HS-5 (cell line): ENCODE measurements at regions not wholly inside any gene's neighbourhood (a gene's known extent, or its start where the extent isn't known, plus 50 kb on each side); places are given as distances from the start of the nearest gene placed in this dataset.
"Not testable (repeated sequence)": the region's sequence is repeated elsewhere in the genome, so short reads cannot be mapped to it uniquely, and the experiment has no call there.

Experiments used
- DNase-seq: peaks from one replicate; pipeline ENCODE4 v3.0.0-alpha.2; 2012; ENCODE audit warnings: low read depth

GRCh38 chr3:72080800-72081199 is 295.9 kb upstream of the PROK2 start:
- no peak for DNase-seq

GRCh38 chr3:72080095-72080494 is 295.1 kb upstream of the PROK2 start:
- DNase-seq: no peak

- no peak for DNase-seq
Observed at GRCh38 chr3:72079369-72079872, 294.5 kb upstream of the PROK2 start.

GRCh38 chr3:72078676-72079368 is 293.9 kb upstream of the PROK2 start:
- DNase-seq: no peak

GRCh38 chr3:72077473-72078259 is 292.7 kb upstream of the PROK2 start:
- no peak for DNase-seq

GRCh38 chr3:72075848-72076247 is 290.9 kb upstream of the PROK2 start:
- DNase-seq: not testable (repeated sequence)

GRCh38 chr3:72071624-72072023 is 286.7 kb upstream of the PROK2 start:
- no peak for DNase-seq

GRCh38 chr3:72070005-72070404 is 285.1 kb upstream of the PROK2 start:
- no peak for DNase-seq

GRCh38 chr3:72069543-72069942 is 284.6 kb upstream of the PROK2 start:
- no peak for DNase-seq

GRCh38 chr3:72068621-72069020 is 283.7 kb upstream of the PROK2 start:
- DNase-seq: no peak

GRCh38 chr3:72067721-72068120 is 282.8 kb upstream of the PROK2 start:
- DNase-seq: no peak

- DNase-seq: no peak
Observed at GRCh38 chr3:72065872-72066641, 281.1 kb upstream of the PROK2 start.

- DNase-seq: no peak
Observed at GRCh38 chr3:72065236-72065635, 280.3 kb upstream of the PROK2 start.

- not testable (repeated sequence) for DNase-seq
Observed at GRCh38 chr3:72064727-72065126, 279.8 kb upstream of the PROK2 start.

GRCh38 chr3:72062017-72062416 is 277.1 kb upstream of the PROK2 start:
- DNase-seq: no peak

- DNase-seq: no peak
Observed at GRCh38 chr3:72060447-72061034, 275.6 kb upstream of the PROK2 start.

GRCh38 chr3:72058493-72059081 is 273.6 kb upstream of the PROK2 start:
- DNase-seq: no peak

GRCh38 chr3:72055436-72055835 is 270.5 kb upstream of the PROK2 start:
- no peak for DNase-seq

- no peak for DNase-seq
Observed at GRCh38 chr3:72054976-72055375, 270.0 kb upstream of the PROK2 start.

- DNase-seq: peak; percentile 10
Observed at GRCh38 chr3:72052841-72053409, 268.0 kb upstream of the PROK2 start.

- no peak for DNase-seq
Observed at GRCh38 chr3:72050771-72051170, 265.8 kb upstream of the PROK2 start.
